ENCODE measurements at regions not wholly inside any gene's neighbourhood (a gene's known extent, or its start where the extent isn't known, plus 50 kb on each side); places are given as distances from the start of the nearest gene placed in this dataset.

DNA sequence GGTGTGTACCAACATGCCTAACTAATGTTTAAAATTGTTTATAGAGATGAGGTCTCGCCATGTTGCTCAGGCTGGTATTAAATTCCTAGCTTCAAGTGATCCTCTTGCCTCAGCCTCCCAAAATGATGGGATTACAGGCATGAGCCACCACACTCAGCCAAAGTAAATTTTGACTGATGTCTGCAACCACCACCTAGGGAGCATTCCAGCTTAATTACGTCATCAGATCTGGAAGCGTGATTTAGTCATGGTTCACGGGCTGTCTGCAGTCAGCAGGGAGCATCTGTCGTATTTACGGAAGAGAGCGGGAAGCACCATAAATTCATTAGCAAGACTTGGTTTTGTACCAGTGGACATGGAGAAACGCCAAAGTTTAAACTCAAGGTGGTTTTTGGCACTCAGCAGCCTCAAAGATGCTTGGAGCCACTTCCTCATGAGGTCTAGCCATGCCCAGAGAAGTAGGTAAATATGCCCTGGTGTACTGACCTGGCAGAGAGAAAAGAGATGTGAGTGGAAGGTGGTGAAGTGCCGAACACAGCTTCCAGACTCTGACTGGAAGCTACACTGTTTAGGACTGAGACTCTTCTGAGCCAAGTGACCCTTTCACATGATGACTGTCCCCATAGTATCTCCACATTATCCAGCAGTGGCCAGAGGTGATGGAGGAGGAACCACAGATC lies 60.8 kb upstream of the SLC35F3 start:
- ATAC-seq (ENCODE audit: poor library complexity), result no peak
- intact Hi-C loops (cut with DNase I), result no loop called here

DNA sequence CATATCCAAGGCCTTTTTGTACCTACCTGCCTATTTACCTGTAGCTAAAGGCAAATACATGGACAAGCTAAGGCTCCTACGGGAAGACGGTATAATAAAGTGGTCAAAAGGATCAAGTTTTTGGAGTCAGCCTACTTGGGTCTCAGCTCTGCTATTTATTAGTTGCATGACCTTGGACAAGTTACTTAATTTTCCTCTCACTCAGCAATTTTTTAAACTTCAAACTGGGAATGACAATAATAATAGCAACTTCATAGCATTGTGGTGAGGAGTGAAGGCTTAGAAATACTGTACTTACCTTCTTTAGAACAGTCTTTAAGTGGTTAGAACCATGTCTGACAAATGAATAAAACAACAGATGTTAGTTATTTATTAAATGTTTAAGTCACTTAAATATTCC lies 60.2 kb upstream of the SLC35F3 start:
- intact Hi-C loops (cut with DNase I), result no loop called here
- DNase-seq (no peak), ATAC-seq (ENCODE audit: poor library complexity) (no peak)

More for the DNA sequence above, 60.8 kb upstream of the SLC35F3 start:
- DNase-seq, result no peak

DNA sequence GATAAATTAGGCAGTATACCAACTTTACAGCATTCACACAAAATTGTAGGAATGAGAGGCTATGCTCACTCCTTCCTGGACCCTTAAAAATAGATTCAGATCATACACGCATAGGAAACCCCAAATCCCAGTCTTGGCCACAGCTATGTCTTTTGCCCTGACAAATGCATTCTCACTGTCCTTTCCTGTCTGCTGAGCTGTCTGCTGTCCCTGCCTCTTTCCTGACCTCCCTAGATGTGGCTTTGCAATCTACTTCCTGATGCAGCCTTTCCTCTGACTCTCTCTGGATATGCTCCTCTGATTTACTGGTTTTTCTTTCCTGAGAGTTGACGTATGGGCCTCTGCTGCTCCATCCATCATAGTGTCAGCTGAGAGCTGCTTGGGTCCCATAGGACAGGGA lies 59.8 kb upstream of the SLC35F3 start:
- DNase-seq (no peak), ATAC-seq (ENCODE audit: poor library complexity) (no peak)
- intact Hi-C loops (cut with DNase I), result no loop called here

Data from Right ventricle myocardium superior (tissue), 1 donor.